NCI-H748 (cell line): ENCODE measurements at regions not wholly inside any gene's neighbourhood (a gene's known extent, or its start where the extent isn't known, plus 50 kb on each side); places are given as distances from the start of the nearest gene placed in this dataset.
"Not testable (repeated sequence)": the region's sequence is repeated elsewhere in the genome, so short reads cannot be mapped to it uniquely, and the experiment has no call there.

Experiments used
- DNase-seq: peaks from one replicate; lab custom pipeline; 2025; ENCODE audit not compliant: unreplicated experiment; lab: John Stamatoyannopoulos, UW

DNA sequence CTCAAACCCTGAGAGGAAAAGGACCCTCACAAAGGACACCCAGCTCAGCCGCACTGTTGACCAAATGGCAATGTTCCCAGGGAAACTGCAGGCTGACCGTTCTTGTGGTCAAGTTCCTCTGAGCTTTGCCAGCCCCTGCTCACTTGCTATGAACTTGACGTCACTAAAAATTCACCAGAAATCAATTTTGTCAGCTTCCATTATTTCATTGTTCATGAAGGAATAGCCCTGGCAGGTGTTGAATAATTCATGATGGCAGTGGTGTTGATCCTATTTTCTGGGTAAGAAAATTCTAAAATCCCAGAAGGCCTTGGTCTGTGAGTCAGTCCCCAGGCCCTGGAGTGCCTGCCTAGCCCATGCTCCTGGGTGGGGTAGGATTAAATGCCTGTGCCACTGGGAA is 318.9 kb downstream of the ZNF326 start:
- DNase-seq: no peak

DNA sequence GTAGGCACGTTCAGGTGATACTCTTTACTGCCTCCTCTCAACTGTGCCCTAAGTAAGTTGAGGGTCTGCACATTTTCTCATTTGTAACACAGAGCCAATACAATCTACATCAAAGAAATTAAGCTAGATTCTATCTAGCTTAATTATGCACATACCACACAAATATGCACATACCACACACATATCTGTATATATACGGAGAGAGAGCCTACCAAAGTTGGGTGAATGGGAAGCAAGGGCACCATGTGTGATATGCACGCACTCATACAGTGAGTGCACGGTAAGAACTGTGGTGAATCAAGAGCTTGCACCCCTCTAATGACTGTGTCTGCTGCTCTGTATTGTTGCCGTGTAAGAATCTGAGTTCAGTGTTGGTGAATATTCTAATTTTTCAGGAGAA is 314.9 kb downstream of the ZNF326 start:
- DNase-seq: no peak

DNA sequence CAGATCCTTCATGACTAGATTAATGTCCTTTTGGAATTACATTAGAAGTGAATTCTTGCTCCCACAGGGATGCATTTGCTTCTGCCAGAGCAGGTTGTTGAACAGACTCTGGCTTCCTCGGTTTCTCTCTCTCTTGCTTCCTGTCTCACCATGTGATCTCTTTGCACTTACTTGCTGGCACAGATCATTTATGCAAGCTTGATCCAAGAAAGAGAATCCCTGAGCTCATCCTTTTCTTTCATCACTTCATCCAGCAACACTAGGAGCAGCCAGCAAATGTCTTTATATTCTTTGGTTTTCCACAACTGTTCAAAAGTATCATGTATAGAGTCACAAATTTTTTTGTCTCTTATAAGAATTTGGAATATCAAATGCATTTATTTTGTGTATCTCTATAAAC is 313.5 kb downstream of the ZNF326 start:
- DNase-seq: no peak

DNA sequence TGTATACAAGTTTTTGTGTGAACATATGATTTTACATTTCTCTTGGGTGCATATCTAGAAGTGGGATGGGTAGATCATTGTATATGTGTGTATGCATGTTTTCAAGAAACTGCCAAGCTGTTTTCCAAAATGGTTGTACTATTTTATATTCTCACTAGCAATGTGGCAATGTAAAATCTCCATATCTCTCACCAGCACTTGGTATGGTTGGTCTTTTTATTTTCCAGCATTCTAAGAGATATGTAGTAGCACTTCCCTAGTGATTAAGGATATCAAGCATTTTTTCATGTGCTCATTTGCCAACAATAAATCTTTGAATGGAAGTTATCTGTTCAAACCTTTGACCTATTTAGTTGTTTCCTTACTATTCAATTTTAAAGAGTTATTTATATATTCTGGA is 310.7 kb downstream of the ZNF326 start:
- DNase-seq: no peak

DNA sequence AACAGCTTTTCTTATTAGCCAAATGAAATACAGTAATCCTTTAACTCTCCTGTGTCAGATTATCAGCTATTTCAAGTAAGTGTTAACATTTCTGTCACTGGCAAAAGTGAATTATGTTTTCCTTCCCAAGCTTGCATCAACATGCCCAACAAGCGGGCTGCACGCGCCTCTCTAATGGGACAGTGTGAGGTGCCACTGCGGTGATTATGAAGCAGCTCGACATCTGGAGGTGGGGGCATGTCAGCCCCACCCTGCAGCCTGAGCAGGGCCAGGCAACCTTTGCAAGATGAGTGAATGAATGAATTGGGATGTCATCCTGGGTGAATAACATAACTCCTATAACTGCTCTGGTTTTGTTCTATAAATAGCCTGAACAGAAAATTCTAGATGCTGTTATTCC is 301.4 kb downstream of the ZNF326 start:
- DNase-seq: no peak

DNA sequence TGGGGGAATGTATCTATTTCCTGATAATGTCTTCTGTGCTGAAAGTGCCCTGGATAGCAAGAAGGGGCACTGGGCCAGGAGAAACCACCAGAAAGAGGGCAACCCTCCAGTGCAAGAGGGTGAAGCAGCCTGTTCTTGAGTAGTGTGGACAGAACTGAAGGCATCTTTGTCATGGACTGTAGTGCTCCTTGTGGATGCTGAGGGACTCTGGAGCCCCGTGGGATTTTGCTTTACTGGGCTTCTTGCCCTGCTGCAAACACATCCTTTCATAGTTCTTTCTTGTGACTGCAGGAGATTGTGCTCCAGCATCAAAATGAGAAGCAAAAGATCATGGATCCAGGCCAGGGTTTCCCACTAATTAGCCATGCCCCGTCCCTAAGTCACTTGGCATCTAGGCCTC is 300.6 kb downstream of the ZNF326 start:
- no peak for DNase-seq

DNA sequence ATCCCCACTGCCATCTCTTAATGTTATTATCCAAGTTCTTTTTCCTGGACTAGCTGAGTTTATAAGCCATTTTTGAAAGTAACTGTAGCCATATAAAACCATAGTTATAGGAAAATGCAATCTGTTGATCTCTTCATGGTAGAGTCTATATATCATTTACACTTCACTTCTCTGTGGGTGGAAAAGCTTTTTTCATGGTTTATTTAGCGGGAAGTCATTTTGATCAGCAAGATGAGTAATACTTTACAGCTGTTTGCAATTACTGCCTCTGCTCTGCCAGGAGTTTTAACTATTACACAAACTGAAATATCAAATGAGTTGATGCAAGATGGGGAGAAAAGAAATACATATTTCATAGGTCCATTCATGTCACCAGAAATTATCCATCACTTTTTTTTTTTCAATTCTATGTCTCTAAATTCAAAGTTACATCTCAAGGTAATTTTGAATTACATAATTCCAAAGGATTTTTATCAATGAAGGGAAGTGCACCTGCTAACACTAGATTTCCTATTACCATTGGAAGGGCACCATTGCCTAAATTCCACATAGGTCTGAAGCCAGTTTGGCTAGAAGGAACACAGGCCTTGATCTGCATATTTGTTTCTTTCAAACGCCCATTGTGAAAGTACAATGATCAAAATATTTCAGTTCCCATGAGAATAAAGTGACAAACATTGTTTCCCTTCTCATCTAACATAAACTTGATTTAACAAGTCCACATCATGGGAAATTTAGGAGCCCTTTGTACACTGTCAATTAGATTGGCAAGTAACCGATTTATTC is 296.7 kb downstream of the ZNF326 start:
- no peak for DNase-seq

DNA sequence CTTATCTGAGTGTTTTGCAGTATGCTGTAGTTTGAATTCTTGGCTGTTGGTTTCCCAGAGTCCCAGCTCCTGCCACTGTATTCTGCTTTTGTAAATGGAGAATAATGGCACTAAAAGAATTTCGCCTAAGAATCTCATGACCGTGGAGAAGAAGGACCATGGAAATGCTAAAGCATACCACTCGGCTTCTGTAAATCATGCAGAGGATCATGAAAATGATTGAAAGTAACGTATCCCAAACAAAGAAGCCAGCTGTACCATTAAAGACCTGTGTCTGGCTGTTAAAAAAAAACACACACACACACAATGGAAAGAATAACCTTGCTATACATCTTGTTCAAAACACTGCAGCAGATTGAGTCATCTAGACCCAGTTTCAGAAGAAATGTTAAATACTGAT is 287.9 kb downstream of the ZNF326 start:
- no peak for DNase-seq

DNA sequence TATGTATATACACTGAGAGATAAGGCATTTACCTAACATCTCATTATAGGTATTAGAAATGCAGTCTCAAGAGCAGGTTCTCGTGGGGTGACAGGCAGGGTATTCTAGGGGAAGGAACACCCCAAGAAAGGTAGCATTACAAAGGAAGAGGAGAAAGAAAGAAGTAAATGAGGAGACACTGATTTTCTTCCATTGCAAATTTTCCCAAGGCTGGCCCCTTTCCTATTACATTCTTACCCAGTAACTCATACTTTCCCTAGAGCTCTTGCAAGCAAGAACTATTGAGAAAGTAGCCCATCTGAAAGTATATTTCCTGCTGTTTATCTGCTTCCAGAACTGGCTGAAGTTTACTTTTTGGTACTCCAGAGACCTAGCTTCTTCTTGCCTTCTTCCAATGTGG is 287.0 kb downstream of the ZNF326 start:
- not testable (repeated sequence) for DNase-seq

DNA sequence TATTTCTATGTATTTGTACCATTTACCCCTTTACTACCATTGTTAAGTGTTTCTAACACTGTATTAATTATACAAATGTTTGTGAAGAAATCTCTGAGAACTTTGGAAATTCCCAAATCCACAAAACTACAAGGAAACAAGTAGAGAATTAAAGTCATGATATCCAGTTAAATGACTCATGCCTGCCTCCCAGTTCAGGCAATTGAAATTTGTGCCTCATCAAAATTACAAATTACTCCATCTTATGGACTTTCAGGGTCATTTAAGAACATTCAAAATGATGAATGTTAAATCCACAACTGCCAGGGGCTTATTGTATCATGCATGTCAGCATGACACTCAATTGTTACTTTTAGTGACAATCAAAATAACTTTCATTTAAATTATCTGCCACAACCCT is 282.4 kb downstream of the ZNF326 start:
- DNase-seq: no peak

DNA sequence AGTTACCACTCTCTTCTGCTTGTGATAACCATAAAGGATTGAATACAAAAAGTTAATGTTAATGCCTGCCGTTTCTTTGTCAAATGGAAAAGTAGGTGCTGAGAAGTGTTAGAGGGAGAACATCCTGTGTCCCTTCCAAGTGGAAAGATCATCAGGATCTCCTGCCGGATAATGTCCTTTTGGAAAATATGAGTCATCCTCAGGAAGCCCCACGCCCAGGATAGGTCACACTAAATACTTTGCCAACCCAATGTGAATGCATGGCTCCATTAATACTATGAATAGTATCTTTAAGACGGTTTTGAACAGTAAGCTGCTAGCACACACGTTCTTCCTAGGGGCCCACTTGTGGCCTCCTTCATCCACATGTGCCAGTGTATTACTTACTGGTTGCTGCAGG is 279.5 kb downstream of the ZNF326 start:
- no peak for DNase-seq

DNA sequence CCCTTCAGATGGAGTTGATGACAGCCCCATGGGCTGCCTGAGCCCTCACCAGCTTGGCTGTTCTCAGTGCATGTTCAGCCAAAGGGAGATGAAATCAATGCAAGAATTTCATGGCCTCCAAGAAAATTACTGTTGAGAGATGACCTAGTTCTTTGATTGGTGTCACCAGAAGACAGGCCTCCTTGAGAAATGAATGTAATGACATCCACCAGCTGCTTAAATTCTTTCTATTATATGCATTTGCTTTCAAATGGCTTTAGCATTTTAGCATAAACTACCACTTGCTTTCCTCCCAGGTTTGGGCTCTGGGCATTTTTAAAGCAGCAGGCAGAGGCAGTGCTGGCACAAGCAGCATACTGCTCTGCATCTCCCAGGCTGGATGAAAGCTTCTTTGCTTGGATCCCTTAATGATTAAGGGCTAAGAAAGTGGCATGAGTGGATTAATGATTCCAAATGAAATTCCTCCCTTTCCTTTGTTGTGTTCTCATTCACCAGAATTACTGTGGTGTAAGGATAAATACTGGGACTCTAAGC is 278.4 kb downstream of the ZNF326 start:
- no peak for DNase-seq

DNA sequence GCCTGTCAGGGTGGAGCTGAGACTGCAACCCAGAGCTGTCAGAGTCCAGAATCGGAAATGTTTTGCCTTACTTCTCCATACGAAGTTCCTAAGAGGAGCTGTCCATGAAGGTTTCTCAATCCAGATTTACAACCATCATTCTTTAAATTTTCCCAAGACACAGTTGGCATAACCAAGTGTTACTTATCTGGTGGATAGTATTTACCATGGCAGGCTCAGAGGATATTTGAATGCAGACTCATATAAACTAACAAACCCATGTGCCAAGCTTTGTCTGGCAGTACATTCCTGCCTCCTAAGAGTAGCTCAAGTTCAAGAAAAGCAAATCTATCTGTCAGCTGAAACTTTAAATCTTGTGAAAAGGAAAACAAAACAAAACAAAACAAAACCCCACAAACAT is 267.9 kb downstream of the ZNF326 start:
- no peak for DNase-seq

DNA sequence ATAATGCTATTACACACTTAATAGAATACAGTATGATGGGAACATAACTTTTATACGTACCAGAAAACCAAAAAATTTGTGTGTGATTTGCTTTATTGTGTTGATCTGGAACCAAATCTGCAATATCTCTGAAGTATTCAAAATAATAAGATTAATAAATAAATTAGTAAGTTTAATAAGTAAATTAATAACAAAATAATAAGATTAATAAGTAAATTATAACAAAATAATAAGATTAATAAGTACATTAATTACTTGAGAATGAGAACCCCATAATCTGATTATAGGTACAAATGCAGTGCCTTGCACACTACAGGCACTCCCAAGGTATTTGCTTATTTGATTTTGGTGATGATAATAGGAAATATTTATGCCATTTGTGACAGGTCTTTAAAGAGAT is 267.4 kb downstream of the ZNF326 start:
- no peak for DNase-seq

DNA sequence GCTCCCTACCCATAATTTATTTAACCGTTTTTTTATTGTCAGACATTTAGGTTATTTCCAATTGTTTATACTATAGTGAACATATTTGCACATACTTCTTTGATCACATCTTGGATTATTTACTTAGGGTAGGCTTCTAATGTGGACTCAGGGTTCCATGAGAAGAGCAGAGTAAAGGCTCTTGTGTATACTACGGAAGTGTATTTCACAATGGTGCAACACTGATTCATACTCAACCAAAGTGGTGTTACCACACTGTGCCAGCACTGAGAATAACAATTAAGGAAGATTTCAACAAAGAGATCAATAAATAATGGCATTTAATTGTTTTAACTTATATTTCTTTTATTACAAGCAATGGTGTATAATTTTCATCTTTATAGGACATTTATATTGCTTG is 251.2 kb downstream of the ZNF326 start:
- no peak for DNase-seq

DNA sequence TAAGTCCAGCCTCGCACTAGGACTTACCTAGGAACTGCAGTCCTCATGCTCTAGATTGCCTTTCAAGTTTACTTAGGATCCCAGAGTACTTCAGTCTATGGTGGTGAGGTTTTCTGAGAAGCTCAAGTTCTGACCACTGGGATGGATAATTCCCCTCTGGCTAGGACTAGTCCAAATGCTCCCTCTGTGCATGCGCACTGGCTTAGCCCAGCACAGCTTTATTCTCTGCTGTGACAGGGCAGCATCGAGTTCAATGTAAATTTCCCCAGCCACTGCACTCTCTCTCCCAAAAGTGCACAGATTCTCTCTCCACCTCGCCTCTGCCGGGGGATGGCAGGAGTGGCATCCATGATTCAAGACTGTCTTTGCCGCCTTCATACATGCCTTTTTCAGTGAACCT is 241.6 kb downstream of the ZNF326 start:
- no peak for DNase-seq

DNA sequence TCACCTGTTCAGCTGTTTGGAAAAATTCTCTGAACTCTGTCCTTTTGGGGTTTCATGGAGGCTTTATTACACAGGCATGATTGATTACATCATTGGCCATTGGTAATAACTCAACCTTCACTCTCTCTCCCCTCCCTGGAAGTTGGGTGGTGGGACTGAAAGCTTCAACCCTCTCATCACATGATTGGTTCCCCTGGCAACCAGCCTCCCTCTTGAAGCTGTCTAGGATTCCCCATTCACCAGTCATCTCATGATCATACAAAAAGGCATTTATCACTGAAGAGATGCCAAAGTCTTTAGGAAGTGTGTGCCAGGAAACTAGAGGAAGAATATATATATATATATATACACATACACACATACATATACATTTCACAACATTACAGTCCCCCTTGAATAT is 228.5 kb downstream of the ZNF326 start:
- no peak for DNase-seq

DNA sequence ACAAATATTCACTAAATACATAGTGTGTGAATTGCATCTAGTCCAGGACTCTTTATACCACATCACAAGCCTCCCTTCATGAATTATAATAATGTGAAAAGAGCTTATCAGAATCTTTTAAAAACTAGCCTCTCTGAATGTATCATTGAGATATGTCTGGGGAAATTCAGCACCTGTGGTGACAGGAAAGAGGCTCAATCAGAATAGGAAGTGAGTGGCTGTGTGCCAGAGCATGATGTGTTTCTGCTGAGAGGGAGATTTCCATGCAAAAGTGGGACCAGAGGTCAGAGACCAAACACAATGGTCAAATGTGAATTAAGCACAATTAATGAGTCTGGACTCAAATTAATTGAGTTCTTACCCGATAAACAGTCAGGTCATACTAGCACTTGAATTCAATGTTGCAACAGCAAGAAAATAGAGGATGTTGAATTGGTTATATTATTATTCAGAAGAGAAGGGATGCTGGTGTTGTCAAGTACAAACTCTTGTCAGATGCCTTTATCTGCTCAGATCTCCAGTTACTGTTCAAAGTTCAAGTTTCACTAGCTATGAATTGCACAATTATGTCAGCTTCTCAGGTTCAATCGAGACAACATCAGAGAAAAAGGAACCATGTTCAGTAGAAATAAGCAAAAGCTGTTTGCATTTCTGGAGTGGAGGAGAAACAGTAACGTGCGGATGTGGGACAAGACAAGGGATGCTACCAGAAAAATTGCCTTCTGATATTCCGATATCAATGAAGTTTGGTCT is 226.2 kb downstream of the ZNF326 start:
- peak; percentile 8 for DNase-seq

DNA sequence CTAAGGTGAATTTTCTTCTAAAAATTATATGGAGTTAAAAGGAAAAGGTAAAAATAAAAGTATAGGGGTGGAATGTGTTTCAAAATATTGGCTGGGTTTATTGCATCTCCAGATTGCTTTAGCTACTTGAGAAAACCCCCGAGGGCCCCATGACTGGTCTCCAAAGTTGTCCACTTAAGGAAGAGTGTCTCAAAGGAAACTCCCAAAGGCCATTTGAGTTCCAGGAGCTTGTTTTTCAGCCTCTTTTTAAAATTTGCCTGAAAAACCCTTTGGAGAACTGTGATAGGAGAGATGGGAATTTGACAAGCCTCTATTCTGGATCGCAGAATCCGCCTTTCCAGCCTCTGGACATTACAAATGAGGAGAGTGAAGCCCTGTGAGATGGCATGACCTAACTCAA is 225.6 kb downstream of the ZNF326 start:
- DNase-seq: no peak

DNA sequence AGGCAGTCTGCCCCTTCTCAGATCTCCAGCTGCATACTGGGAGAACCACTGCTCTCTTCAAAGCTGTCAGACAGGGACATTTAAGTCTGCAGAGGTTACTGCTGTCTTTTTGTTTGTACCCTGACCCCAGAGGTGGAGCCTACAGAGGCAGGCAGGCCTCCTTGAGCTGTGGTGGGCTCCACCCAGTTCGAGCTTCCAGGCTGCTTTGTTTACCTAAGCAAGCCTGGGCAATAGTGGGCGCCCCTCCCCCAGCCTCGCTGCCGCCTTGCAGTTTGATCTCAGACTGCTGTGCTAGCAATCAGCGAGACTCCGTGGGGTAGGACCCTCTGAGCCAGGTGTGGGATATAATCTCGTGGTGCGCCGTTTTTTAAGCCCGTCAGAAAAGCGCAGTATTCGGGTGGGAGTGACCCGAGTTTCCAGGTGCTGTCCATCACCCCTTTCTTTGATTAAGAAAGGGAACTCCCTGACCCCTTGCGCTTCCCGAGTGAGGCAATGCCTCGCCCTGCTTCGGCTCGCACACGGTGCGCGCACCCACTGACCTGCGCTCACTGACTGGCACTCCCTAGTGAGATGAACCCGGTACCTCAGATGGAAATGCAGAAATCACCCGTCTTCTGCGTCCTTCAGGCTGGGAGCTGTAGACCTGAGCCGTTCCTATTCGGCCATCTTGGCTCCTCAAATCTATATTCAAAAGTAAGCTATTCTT is 224.4 kb downstream of the ZNF326 start:
- peak; percentile 46 for DNase-seq

DNA sequence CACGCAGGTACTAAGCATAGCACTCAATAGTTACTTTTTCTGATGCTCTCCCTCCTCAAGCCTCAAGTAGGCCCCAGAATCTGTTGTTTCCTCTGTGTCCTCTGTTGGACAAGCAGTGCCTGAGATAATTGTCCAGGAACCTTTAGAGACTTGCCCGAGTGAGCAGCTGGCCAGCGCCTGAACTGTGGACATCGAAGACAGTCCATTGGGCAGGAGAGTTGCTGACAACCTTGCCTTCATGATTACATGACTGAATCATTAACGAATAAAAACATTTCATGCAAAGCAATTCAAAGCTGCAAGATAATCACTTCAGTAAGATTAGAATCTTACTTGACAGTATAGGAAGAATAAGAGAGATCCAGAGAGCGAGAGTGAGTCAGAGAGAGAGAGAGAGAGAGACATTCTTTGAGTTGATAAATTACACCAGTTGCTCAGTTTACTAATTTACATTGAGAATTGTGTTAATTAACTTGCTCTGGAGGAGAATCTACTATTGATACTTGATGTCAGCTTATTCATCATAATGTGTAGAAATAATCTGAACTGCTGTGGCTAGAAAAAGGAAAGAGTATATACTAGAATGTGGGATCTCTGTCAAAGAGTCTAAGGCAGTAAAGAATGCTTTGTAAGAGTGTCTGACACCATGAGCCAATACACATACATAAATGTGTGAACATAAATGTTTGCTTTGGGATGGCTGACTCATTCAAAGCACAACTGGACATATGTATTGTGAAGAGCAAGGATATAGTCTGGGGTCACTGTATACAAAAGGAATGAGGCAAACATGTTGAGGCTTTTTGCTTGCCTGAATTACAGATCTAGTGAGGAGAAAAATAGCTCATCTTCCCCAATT is 216.0 kb downstream of the ZNF326 start:
- DNase-seq: peak; percentile 3
